Activated T-helper 1 cell treated with anti-CD3 and anti-CD28 coated beads, Interleukin-12 subunit alpha, Interleukin-12 subunit beta, Interleukin-2, Interleukin-4 antibody, amounts not matched to agents 30 ng/mL and 10 ng/mL and 1 ng/mL, durations not matched to agents 14 hours and 24 hours and 36 hours (primary cell): ENCODE measurements at regions not wholly inside any gene's neighbourhood (a gene's known extent, or its start where the extent isn't known, plus 50 kb on each side); places are given as distances from the start of the nearest gene placed in this dataset.

Source experiments
- DNase-seq: peaks from one replicate; pipeline ENCODE4 v3.0.0; 2021; ENCODE audit warnings: low spot score
- H3K27ac Mint-ChIP-seq: one replicate; pipeline ENCODE4 v1.8.0; 2021; ENCODE audit warnings: mild to moderate bottlenecking, mixed read lengths
- H3K27me3 Mint-ChIP-seq: one replicate; pipeline ENCODE4 v1.8.0; 2022; ENCODE audit warnings: mild to moderate bottlenecking, moderate library complexity, mixed read lengths; ENCODE audit not compliant: insufficient read depth
- H3K36me3 Mint-ChIP-seq: one replicate; pipeline ENCODE4 v1.8.0; 2021; ENCODE audit warnings: low read depth, mixed read lengths
- H3K4me1 Mint-ChIP-seq: one replicate; pipeline ENCODE4 v1.8.0; 2021; ENCODE audit warnings: low read depth, mixed read lengths
- H3K4me3 Mint-ChIP-seq: one replicate; pipeline ENCODE4 v1.8.0; 2021; ENCODE audit warnings: mild to moderate bottlenecking, moderate library complexity, mixed read lengths
- H3K9me3 Mint-ChIP-seq: one replicate; pipeline ENCODE4 v1.8.0; 2021; ENCODE audit warnings: mixed read lengths
- intact Hi-C: fragments of 100-400 bp; cut with micrococcal nuclease; formaldehyde crosslinking; loops from one replicate; pipeline ENCODE4 v1.15.1; 2024

- Mint-ChIP-seq H3K36me3 (no peaks in the 10 kb centered on the region), H3K27me3 (no peaks in the 10 kb centered on the region), H3K4me1 (no peaks in the 10 kb centered on the region), H3K27ac (no peak overlapping the region), H3K9me3 (no peaks in the 10 kb centered on the region), H3K4me3 (no peak overlapping the region)
- DNase-seq, result no peak
- intact Hi-C loops, result no loop called here
These were observed 243.8 kb downstream of the RBFOX3 start for GRCh38 chr17:79366988-79367571.

GRCh38 chr17:79365836-79366770, 244.7 kb downstream of the RBFOX3 start:
- H3K27me3 Mint-ChIP-seq, result no peaks in the 10 kb centered on the region
- H3K4me3 Mint-ChIP-seq, result no peak overlapping the region
- no peaks in the 10 kb centered on the region for H3K36me3 Mint-ChIP-seq
- H3K27ac Mint-ChIP-seq, result no peak overlapping the region
- intact Hi-C loops, result no loop called here
- H3K9me3 Mint-ChIP-seq, result no peaks in the 10 kb centered on the region
- DNase-seq, result no peak
- no peaks in the 10 kb centered on the region for H3K4me1 Mint-ChIP-seq

GRCh38 chr17:79365351-79365750, 245.5 kb downstream of the RBFOX3 start:
- no peak for DNase-seq
- Mint-ChIP-seq H3K9me3 (no peaks in the 10 kb centered on the region), H3K27me3 (no peaks in the 10 kb centered on the region), H3K36me3 (no peaks in the 10 kb centered on the region), H3K27ac (no peak overlapping the region), H3K4me1 (no peaks in the 10 kb centered on the region), H3K4me3 (no peak overlapping the region)
- intact Hi-C loops, result no loop called here

- Mint-ChIP-seq H3K27ac (no peak overlapping the region), H3K4me1 (no peaks in the 10 kb centered on the region), H3K36me3 (no peaks in the 10 kb centered on the region), H3K9me3 (no peaks in the 10 kb centered on the region), H3K4me3 (no peak overlapping the region), H3K27me3 (no peaks in the 10 kb centered on the region)
- intact Hi-C loops, result no loop called here
- DNase-seq, result no peak
These were observed 246.3 kb downstream of the RBFOX3 start for GRCh38 chr17:79364315-79365094.

GRCh38 chr17:79363552-79364275, 247.1 kb downstream of the RBFOX3 start:
- Mint-ChIP-seq H3K27ac (no peak overlapping the region), H3K4me1 (no peaks in the 10 kb centered on the region), H3K27me3 (no peaks in the 10 kb centered on the region), H3K36me3 (no peaks in the 10 kb centered on the region), H3K9me3 (no peaks in the 10 kb centered on the region), H3K4me3 (no peak overlapping the region)
- intact Hi-C loops, result no loop called here
- no peak for DNase-seq

- H3K4me1 Mint-ChIP-seq, result no peaks in the 10 kb centered on the region
- DNase-seq, result no peak
- intact Hi-C loops, result no loop called here
- no peaks in the 10 kb centered on the region for H3K36me3 Mint-ChIP-seq
- no peak overlapping the region for H3K4me3 Mint-ChIP-seq
- no peak overlapping the region for H3K27ac Mint-ChIP-seq
- no peaks in the 10 kb centered on the region for H3K9me3 Mint-ChIP-seq
- no peaks in the 10 kb centered on the region for H3K27me3 Mint-ChIP-seq
These were observed 248.0 kb downstream of the RBFOX3 start for GRCh38 chr17:79362772-79363305.

- no peaks in the 10 kb centered on the region for H3K36me3 Mint-ChIP-seq
- H3K27ac Mint-ChIP-seq, result no peak overlapping the region
- no peaks in the 10 kb centered on the region for H3K4me1 Mint-ChIP-seq
- no peak for DNase-seq
- intact Hi-C loops, result no loop called here
- no peaks in the 10 kb centered on the region for H3K9me3 Mint-ChIP-seq
- no peaks in the 10 kb centered on the region for H3K27me3 Mint-ChIP-seq
- no peak overlapping the region for H3K4me3 Mint-ChIP-seq
These were observed 248.7 kb downstream of the RBFOX3 start for GRCh38 chr17:79361873-79362771.

GRCh38 chr17:79361221-79361734, 249.6 kb downstream of the RBFOX3 start:
- H3K9me3 Mint-ChIP-seq, result no peaks in the 10 kb centered on the region
- no peak overlapping the region for H3K4me3 Mint-ChIP-seq
- no peaks in the 10 kb centered on the region for H3K4me1 Mint-ChIP-seq
- no peaks in the 10 kb centered on the region for H3K36me3 Mint-ChIP-seq
- DNase-seq, result no peak
- no peak overlapping the region for H3K27ac Mint-ChIP-seq
- H3K27me3 Mint-ChIP-seq, result no peaks in the 10 kb centered on the region
- intact Hi-C loops, result no loop called here

GRCh38 chr17:79360196-79360595, 250.7 kb downstream of the RBFOX3 start:
- H3K4me3 Mint-ChIP-seq, result no peak overlapping the region
- H3K4me1 Mint-ChIP-seq, result no peaks in the 10 kb centered on the region
- H3K36me3 Mint-ChIP-seq, result no peaks in the 10 kb centered on the region
- intact Hi-C loops, result no loop called here
- H3K27ac Mint-ChIP-seq, result no peak overlapping the region
- no peaks in the 10 kb centered on the region for H3K27me3 Mint-ChIP-seq
- no peaks in the 10 kb centered on the region for H3K9me3 Mint-ChIP-seq
- no peak for DNase-seq

- Mint-ChIP-seq H3K4me1 (no peaks in the 10 kb centered on the region), H3K36me3 (no peaks in the 10 kb centered on the region), H3K9me3 (no peaks in the 10 kb centered on the region), H3K27me3 (no peaks in the 10 kb centered on the region), H3K27ac (no peak overlapping the region), H3K4me3 (no peak overlapping the region)
- DNase-seq, result no peak
- intact Hi-C loops, result no loop called here
These were observed 253.9 kb downstream of the RBFOX3 start for GRCh38 chr17:79356839-79357447.

- DNase-seq, result no peak
- no peaks in the 10 kb centered on the region for H3K4me1 Mint-ChIP-seq
- H3K27me3 Mint-ChIP-seq, result no peaks in the 10 kb centered on the region
- intact Hi-C loops, result no loop called here
- no peaks in the 10 kb centered on the region for H3K9me3 Mint-ChIP-seq
- H3K27ac Mint-ChIP-seq, result no peak overlapping the region
- no peaks in the 10 kb centered on the region for H3K36me3 Mint-ChIP-seq
- H3K4me3 Mint-ChIP-seq, result no peak overlapping the region
These were observed 255.7 kb downstream of the RBFOX3 start for GRCh38 chr17:79355165-79355564.
